GM19468 (cell line): ENCODE measurements at regions not wholly inside any gene's neighbourhood (a gene's known extent, or its start where the extent isn't known, plus 50 kb on each side); places are given as distances from the start of the nearest gene placed in this dataset.

ENCODE experiments used
- ATAC-seq: cut with Tn5 transposase; IDR thresholded peaks from one replicate; pipeline ENCODE4 v1.9.1; 2021; ENCODE audit warnings: mild to moderate bottlenecking, moderate library complexity, moderate number of reproducible peaks; ENCODE audit not compliant: unreplicated experiment; ENCODE audit errors: extremely low read depth

DNA sequence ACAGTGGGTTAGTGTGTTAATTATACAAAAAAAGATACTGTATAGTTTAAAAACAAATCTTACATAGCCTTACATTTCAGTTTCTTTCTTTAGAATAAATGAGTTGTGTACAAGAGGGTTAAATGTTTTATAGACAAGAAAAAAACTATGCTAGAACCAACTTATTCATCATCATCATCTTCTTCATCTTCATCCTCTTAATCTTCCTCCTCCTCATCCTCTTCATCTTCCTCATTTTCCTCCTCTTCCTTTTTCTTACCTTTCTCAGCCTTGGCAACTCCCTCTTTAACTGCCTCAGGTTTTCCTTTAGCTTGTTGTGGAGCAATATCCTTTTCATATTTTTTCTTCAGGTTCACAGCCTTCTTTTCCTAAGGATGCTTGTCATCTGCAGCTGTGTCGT is 53.7 kb downstream of the RPS12 start:
- ATAC-seq, result no peak

DNA sequence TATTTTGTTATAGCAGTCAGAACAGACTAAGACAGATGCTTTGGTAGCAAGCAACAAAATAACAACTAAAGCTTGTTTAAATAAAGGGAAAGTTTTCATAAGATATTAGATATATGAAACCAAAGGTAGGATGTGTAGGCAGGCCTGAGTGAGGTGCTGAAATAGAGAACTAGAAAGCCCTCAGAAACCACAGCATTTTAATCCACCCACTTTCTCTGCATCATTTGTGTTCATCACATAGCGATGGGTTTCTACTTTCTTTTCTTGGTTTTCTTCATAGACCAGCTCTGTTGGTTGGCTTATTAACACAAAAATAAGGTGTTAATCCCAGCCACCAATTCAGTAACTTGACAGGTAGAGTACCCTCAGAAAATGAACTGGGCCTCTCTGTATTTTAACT is 58.6 kb downstream of the RPS12 start:
- peak; percentile 99 for ATAC-seq

DNA sequence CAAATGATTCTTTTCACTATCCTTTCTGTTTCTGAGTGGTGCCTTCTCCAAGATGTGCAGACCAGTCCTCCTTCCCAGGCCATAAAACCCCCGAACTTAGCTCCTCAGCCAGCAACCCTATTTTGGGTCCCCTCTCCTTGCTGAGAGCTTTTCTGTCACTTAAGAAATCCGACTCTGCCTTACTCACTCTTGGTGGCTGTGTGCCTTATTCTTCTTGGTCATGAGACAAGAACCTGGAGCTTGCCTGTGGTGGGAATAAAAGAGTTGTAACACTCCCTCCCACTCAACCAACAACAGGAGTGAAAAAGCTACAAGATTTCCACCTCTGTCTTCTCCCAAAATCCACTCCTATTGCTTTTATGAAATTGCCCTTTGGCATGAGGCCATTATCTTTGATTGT is 62.6 kb downstream of the RPS12 start:
- no peak for ATAC-seq

DNA sequence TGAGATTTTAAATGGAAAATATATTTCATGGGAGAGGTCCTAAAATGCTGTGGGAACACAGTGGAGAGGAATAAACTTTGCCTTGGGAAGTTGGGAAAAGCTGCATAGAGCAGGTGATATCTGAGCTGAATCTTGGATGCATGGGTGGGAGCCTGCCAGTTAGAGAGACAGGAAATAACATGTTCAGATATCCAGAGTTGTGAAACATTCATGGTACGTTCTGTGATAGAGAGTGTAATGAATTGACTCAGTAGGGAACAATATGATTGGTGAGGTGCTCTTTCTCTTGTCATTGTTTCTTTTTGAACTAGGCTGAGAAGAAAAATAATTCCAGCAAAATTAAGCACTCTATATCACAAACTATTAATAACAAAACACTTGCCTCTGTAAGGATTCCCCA is 72.8 kb downstream of the RPS12 start:
- no peak for ATAC-seq

DNA sequence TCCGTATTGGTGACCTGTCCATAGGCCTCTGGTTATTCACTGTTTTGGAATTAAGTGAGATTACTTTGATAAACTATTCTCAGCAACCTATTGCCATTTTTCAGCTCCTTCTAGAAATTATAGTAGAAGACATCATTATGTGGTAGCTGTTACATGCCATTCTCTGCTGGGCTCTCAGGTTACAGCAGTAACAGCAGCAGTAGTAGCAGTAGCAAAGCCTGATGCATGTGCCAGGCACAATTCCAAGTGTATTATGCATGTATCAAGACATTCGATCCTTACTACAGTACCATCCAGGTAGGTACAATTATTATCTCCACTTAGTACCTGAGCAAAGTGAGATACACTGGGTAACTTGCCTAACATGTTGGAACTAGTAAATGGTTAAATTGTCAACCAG is 74.3 kb downstream of the RPS12 start:
- ATAC-seq, result no peak

DNA sequence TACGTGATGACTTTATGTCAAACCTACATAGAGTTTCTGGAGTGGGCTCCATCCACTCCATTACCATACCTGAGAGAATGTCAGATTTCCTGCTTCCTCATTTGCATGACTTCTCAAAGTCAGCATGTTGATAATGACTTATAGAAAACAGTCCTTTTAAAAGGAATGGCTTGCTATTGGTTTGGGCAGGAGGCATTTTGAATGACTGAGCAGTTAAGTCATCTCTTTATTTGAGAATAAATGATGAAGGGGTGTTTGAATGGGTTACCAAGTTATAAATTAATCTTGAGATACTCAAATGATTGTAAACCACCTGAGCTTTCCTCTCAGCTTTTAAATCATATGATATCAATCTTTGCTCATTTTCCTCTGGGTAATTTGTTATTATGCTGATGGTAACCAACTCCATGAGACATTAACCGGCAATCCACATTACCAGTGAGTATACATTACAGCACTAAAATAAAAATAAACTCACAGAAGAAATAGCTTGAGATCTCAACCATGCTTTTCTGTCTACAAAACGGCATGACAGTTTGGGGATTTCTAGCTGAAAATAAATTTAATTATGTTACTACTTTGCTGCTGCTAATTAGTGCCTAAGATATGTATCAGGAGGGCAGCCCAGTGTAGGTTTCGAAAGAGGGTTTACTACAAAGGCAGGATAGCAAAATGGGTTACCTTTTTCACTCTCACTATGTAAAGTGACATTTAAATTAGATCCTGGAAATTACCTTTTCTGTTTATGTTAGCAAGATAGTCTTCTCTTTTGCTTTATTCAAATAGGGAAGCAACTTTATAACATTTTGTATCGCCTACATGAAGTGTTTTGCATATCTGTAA is 78.8 kb downstream of the RPS12 start:
- ATAC-seq, result no peak

DNA sequence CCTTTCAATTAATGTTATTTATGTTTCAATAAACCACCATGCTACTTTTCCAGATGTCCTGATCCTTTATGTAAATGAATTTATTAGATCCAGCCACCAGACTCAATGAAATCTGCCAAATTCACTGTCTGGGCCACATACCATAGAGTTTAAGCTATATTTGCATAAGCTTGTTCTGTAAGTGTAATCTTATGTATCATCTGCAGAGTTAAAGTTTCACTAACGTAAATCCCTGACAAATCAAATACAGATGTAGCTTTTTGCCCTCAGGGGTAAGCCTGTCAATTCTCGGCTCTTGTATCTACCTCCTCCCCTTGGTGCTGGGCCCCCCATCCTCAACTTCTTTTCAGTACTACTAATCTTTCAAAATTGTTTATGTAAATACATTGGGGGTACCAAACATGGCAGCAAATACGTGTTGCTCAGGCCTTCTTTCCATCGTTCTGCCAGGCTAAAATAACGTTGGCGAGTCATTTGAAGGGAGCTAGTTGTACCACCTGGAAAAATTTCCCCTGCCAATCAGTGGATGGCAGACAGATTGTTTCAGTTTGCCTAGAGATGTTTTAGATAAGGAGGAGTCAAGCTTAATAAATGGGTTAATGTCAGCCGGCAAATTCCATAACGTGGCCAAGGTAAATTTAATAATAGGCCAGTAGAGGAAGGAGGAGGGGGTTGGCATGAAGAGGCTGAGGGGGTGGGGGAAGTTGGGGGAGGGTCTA is 79.6 kb downstream of the RPS12 start:
- ATAC-seq, result no peak

DNA sequence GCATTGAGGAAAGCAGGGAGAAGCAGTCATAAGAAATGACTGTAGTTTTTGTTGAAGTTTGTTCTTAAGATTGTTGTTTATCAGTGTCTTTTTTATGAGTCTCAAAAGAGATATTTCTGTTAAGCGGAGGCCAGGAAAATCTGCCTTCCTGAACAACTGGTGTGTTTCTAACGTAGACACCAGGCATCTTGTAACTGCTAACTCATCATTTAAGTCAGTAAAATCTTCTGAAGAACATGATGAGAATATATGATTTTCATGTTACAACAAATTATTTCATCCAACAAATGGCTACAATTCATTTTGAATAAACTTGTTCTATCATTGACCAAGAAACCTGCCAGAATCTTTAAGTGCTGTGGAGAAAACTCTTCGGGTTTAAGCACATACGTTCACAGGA is 84.0 kb downstream of the RPS12 start:
- no peak for ATAC-seq

DNA sequence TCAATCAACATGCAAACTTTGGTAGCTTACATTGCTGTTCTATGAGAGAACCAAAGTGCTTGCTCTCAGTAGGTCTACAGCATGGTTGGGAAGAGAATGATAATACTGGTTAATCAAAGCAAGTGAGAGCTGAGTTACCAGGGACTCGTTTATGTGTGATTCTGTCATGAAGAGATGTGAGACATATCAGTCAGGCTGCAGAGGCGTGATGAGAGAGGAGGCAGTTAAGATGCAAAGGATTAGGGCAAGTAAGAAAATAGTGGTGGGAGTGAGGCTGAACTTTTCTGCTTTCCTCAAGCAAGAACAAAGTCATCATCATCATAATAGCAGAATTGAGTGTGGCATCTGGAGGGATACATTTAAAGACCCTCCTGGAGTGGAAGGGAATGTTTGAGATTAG is 86.5 kb downstream of the RPS12 start:
- no peak for ATAC-seq

DNA sequence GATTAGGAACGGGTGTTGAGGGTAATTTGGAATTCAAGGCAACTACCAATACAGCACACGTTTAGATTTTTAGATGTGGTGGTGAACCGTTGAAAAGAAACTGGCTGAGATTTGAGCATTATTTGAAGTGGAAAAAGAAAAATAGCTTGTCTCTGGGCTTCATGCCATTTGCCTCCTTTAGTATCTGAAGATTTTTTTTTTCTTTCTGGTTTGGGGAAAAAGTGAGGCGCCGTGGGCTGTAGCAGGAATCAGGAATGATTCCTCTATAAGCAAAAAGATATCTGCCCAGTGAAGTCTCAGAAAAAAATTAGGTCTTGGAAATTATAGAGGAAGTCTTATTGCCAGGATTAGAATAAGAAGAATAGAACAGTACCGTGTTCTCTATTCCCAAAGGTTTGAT is 88.5 kb downstream of the RPS12 start:
- ATAC-seq, result no peak

DNA sequence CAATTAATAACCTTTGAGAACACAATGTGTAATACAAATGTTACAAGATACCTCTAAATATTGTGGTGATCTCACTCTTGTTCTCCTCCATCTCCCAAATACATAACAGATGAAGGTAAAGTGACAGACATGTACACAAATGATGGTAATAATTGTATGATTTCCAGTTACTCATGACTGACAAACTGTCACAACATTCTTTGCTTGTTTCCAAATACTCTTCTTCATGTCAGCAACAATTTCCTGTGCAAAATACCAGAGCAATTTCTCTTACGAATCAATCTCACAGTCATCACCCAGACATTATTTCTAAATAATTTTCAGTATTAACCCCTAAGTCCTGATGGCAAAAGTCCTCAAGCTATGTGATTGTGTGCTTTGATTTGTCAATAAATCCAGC is 92.9 kb downstream of the RPS12 start:
- ATAC-seq, result no peak

DNA sequence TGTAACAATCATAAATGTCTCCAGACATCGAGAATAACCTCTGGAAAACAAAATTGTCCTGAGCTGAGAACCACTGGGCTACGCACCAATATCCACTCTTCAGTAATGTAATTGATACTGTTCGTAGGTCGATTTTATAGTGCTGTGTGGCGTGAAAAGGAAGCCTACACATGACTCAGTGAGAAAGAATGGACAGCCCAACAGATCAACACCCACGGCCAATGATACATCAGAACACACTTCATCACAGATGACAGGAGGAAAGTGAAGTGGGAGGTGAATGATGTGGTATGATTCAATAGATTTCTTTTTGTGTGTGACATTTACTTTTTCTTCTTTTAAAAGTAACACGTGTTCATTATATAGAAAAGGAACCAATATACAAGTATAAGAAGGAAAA is 93.5 kb downstream of the RPS12 start:
- ATAC-seq, result no peak

DNA sequence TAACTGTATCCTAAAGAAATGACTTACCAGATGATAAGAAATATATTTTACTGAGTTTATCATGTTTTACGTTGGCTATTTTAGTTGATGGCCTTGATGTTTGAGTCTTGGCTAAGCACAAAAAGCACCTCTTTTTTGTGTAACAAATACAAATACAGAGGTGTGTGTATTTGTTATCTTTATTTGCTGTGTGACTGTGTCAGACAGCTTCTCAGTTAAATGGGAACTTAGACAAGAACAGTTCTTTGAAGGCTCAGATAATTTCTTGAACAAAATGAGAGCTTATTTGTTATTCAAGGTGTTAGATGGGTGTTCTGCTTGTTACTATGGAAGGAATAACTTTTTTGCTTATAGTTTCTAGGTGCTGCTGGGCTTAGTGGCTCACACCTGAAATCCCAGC is 95.4 kb downstream of the RPS12 start:
- ATAC-seq, result no peak

DNA sequence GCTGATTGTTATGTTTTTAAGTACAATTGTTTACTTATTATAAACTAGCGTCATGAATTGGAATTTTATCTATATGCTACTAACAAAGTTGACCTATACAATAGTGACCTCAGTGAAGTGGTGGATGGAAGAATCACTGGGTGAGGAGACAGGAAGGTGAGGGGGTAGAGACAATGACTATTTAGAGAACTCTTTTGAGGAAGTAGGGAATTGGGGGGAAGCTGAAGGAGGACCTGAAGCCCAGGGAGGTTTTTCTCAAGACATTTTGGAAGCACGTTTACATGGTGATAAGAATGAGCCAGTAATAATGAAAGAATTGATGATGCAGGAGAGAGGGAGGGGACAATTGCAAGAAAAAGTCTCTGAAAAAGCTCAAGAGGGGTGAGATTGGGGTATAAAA is 96.4 kb downstream of the RPS12 start:
- no peak for ATAC-seq

DNA sequence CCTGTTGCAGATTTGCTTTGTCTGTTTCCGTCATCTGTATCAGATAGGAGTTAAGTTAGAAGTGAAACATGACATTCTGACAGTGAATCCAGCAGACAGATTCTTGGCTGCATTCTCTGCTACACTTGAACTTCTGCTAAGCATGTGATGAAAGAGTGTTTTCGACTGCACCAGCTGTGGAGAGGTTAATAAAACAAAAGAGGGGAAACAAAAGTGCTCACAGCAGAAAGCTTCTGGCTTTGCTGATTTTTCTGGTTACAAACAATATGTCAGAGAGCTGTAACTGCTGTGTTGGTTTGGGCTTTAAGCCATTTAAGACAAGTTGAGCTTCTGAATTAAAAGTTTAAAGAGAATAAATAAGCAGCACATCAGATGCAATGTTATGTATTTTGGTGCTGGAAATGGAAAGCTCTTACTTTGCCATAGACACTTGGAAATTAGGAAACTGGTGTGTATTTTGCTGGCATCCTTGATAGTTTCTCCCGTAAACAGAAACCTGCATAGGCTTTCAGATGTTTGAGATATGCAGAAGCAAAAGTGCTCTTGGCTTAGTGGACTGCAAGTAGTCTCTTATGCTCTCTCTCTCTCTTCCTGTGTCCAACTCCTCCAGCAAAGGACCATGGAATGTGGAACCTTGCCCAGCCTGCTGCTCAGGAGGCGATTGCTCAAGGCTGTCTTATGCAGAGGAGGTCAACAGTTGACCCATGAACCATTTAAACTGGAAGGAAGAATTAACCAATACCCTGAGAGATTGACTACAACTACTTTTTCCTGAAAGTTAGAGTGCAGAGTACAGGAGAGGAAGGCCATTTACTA is 104.9 kb downstream of the RPS12 start:
- ATAC-seq, result no peak

DNA sequence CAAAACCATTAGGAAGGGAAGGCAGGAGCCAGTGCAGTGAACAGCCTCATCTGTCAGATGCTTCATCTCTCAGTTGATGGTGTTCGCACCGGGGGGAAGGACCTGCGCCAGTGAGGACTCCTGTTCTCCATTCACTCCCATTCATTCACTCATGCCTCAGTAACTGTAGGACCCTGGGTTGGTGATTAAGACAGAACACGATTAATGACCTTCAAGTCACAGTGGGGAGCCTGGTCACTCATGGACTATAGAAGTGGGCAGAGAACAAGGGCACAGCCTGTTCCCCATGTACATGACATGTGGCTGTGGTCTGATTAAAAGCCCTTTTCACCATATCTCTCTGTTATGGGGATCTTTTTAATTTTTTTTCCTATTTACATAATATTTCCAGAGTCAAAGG is 113.3 kb downstream of the RPS12 start:
- ATAC-seq, result no peak

DNA sequence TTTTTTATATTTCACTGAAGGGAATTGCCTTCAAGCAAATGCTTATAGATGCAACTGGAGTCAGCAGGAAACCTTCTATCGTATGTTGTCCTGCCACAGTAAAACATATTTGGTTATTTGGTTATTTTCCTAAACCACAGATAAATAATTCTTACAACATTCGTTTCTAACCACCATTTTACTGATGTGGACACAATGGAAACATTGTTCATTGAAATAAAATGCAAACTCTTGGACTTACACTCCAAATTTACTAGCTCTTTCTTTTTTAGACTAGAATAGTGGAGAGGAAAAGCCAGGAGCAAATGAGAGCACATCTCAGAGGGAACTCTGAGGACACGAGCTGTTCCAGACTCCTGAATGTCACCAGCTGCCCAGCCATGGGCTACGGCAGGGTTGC is 114.8 kb downstream of the RPS12 start:
- no peak for ATAC-seq

DNA sequence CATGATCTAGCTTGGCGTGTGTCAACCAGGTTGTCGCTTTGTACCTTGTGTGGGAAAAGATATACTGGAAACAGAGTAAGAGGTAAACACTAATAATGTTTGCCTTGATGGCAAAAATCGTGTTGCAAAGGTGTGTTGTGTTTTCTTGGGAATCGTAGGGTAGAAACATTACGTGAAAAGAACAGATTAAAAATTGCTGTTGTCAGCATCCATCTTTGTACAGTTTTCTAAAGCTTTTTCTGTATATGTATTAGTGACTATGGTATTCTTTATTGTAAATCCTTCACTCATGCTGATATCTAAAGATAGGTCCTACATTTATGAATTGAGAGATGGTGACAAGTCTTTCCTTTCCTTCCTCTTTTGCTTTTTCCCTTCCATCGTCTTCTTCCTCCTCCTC is 116.9 kb downstream of the RPS12 start:
- no peak for ATAC-seq

DNA sequence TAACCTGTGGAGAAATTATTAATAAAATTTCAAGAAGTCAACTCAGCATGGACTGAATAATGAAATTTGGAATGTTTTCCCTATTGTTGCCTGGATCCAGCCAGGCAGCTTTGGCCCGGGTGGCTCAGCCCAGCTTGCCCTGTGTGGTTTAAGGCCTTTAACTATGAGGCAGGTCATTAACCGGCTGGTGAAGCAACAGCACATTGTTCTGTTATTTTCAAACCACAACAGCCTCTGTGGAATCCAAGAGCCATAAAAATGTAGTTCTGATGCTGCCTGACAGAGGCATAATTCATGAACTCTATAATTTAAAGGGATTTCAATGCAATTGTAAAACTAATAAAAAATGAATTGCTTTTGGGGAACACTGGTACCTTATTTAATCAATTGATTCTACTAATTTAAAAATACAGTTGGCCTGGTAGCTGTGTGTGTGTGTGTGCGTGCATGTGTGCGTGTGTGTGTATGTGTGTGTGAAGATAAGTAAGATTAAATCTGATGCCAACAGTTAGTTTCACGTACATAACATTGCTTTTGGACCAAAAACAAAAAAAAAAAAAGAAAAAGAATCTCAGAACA is 117.7 kb downstream of the RPS12 start:
- no peak for ATAC-seq

DNA sequence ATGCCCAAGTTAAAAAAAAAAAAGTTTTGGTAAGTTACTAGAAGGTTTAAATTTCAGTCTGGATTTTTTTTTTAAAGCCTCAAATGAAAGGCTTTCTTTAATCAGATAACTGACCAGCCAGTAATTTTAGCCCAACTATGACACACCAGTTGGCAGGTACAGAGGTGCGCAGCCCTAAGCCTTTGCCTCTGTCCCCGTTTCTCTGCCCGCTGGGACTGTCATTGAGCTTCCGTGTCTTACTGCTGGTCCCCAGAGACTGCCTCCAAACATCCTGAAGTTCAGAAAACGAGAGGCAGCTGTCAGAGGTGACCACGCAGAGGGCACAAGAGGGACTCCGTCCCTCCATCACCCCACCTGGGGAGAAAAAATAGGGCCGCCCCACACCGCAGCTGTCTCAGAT is 118.2 kb downstream of the RPS12 start:
- no peak for ATAC-seq

DNA sequence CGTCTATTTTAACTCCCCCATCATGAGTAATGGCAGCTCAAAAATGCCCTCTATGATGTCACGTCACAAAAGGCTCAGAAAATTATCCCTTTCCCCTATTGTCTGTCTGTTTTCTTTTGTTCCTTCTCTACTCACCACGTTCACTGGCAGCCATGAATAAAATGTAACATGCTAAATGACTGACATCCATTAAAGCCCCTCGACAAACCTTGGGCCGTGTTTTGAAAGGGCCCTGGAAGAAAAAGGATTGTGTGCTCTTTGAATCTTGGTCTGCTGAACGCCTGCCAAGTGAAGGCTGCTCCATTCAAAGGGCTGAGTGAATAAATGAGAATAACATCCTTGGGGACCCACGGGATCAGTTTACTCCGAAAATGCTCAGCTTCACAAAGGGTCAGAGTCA is 118.7 kb downstream of the RPS12 start:
- no peak for ATAC-seq
